CD14-positive monocyte (primary cell): ENCODE measurements at regions not wholly inside any gene's neighbourhood (a gene's known extent, or its start where the extent isn't known, plus 50 kb on each side); places are given as distances from the start of the nearest gene placed in this dataset.

Experiments
- DNase-seq, 3 donors: peaks; one replicate each; pipeline ENCODE4 v3.0.0-alpha.2; 2011 to 2022
- H2AFZ ChIP-seq: 2 replicates; pipeline ENCODE4 v1.6.0; 2012; ENCODE audit warnings: mild to moderate bottlenecking, low read depth, low read length, inconsistent platforms; ENCODE audit not compliant: insufficient read depth, poor library complexity, severe bottlenecking
- H3K27ac ChIP-seq, 2 donors: 1 replicate in 1 of 2; 2 replicates in 1 of 2; pipeline ENCODE4 v1.5.1; 2012 to 2013; ENCODE audit warnings: low read length in 2 of 2, control low read depth in 1 of 2, inconsistent platforms in 1 of 2, low read depth in 1 of 2, mild to moderate bottlenecking in 1 of 2
- H3K27me3 ChIP-seq, 2 donors: one replicate each; pipeline versions ENCODE4 v1.6.0 to v1.6.1; 2011 to 2013; ENCODE audit warnings: low read length in 2 of 2; ENCODE audit not compliant: control insufficient read depth in 2 of 2, insufficient read depth in 2 of 2
- H3K36me3 ChIP-seq, 2 donors: replicated peaks in 1 of 2; 1 replicate in 1 of 2; 2 replicates in 1 of 2; pipeline versions ENCODE4 v1.5.1 to v1.6.1; 2012 to 2013; ENCODE audit warnings: low read length in 2 of 2, control low read depth in 1 of 2, inconsistent platforms in 1 of 2, mild to moderate bottlenecking in 1 of 2; ENCODE audit not compliant: insufficient read depth in 2 of 2, control insufficient read depth in 1 of 2
- H3K4me1 ChIP-seq, 2 donors: 1 replicate in 1 of 2; 2 replicates in 1 of 2; pipeline versions ENCODE4 v1.5.1 to v1.6.1; 2012 to 2013; ENCODE audit warnings: low read length in 2 of 2, control low read depth in 1 of 2, inconsistent platforms in 1 of 2, mild to moderate bottlenecking in 1 of 2, moderate library complexity in 1 of 2; ENCODE audit not compliant: insufficient read depth in 2 of 2, control insufficient read depth in 1 of 2
- H3K4me2 ChIP-seq: replicated peaks from 2 replicates; pipeline ENCODE3; 2012; ENCODE audit warnings: low read length, moderate library complexity, mild to moderate bottlenecking; ENCODE audit not compliant: poor library complexity, severe bottlenecking; ENCODE audit errors: extremely low read depth
- H3K4me3 ChIP-seq, 3 experiments: fragments of 200-600 bp in 1 of 3; sonication (generic) in 1 of 3; replicated peaks in 1 of 3; 1 replicate in 2 of 3; 2 replicates in 1 of 3; pipeline ENCODE4 v1.5.1; 2011 to 2013; ENCODE audit warnings: low read length in 3 of 3, mild to moderate bottlenecking in 3 of 3, control low read depth in 2 of 3, low read depth in 2 of 3, inconsistent platforms in 1 of 3, moderate library complexity in 1 of 3
- H3K79me2 ChIP-seq: 2 replicates; pipeline ENCODE4 v1.6.0; 2012; ENCODE audit warnings: mild to moderate bottlenecking, control low read depth, inconsistent platforms, low read length, moderate library complexity; ENCODE audit not compliant: insufficient read depth
- H3K9ac ChIP-seq: 2 replicates; pipeline ENCODE4 v1.6.0; 2017; ENCODE audit warnings: low read length, mild to moderate bottlenecking; ENCODE audit not compliant: insufficient read depth, poor library complexity, severe bottlenecking
- H3K9me3 ChIP-seq, 2 donors: replicated peaks in 1 of 2; 1 replicate in 1 of 2; 2 replicates in 1 of 2; pipeline versions ENCODE4 v1.5.1 to v1.6.1; 2012 to 2013; ENCODE audit warnings: low read length in 2 of 2, control low read depth in 1 of 2; ENCODE audit not compliant: control insufficient read depth in 1 of 2, insufficient read depth in 1 of 2
- H4K20me1 ChIP-seq: 2 replicates; pipeline ENCODE4 v1.6.0; 2012; ENCODE audit warnings: mild to moderate bottlenecking, low read length, control low read depth, moderate library complexity; ENCODE audit not compliant: insufficient read depth
- H3K27ac Mint-ChIP-seq, 7 donors: one replicate each; pipeline ENCODE4 v1.8.0; 2020; ENCODE audit warnings: mild to moderate bottlenecking in 7 of 7, mixed read lengths in 7 of 7, moderate library complexity in 6 of 7, inconsistent platforms in 2 of 7
- H3K27me3 Mint-ChIP-seq, 3 donors: one replicate each; pipeline ENCODE4 v1.8.0; 2021 to 2022; ENCODE audit warnings: low read depth in 3 of 3, mild to moderate bottlenecking in 3 of 3, mixed read lengths in 3 of 3, moderate library complexity in 3 of 3, inconsistent platforms in 1 of 3
- H3K36me3 Mint-ChIP-seq, 2 donors: one replicate each; pipeline ENCODE4 v1.8.0; 2020; ENCODE audit warnings: mixed read lengths in 2 of 2, inconsistent platforms in 1 of 2, mild to moderate bottlenecking in 1 of 2
- H3K4me1 Mint-ChIP-seq: one replicate; pipeline ENCODE4 v1.8.0; 2020; ENCODE audit warnings: mild to moderate bottlenecking, mixed read lengths
- H3K4me3 Mint-ChIP-seq, 2 donors: one replicate each; pipeline ENCODE4 v1.8.0; 2020; ENCODE audit warnings: mild to moderate bottlenecking in 2 of 2, mixed read lengths in 2 of 2, moderate library complexity in 1 of 2
- H3K9me3 Mint-ChIP-seq, 7 donors: one replicate each; pipeline ENCODE4 v1.8.0; 2020 to 2022; ENCODE audit warnings: mixed read lengths in 7 of 7, mild to moderate bottlenecking in 6 of 7, moderate library complexity in 6 of 7, inconsistent platforms in 2 of 7
- CTCF ChIP-seq: fragments of 200-600 bp; IDR thresholded peaks from one replicate; pipeline ENCODE4 v1.8.0; 2022; ENCODE audit warnings: antibody characterized with exemption, mild to moderate bottlenecking
- WGBS: methylation state at CpG from one replicate; pipeline ENCODE4 v1.1.5; 2013; ENCODE audit warnings: missing lambda C conversion rate; ENCODE audit not compliant: insufficient coverage; 5-methylcytosine and 5-hydroxymethylcytosine counted together
- intact Hi-C, 2 donors: fragments of 100-400 bp; cut with micrococcal nuclease; formaldehyde crosslinking; loops; one replicate each; pipeline versions ENCODE4 v1.15.0 to v1.15.1; 2023

GRCh38 chr16:60337671-60338070 is 1603.6 kb upstream of the GOT2 start:
- no peak overlapping the region for H3K4me2 ChIP-seq
- H3K27me3 Mint-ChIP-seq, result peaks cover 0 to 3% (median 0%) of the 10 kb centered on the region in 3 donors
- intact Hi-C loops, result no loop called here
- H2AFZ ChIP-seq, result no peak overlapping the region
- H3K27me3 ChIP-seq, result no peaks in the 10 kb centered on the region
- H4K20me1 ChIP-seq, result no peaks in the 10 kb centered on the region
- no peak overlapping the region for H3K27ac Mint-ChIP-seq
- no peaks in the 10 kb centered on the region for H3K79me2 ChIP-seq
- H3K4me1 ChIP-seq, result no peaks in the 10 kb centered on the region
- TF ChIP-seq CTCF, result no peak
- no peak overlapping the region for H3K4me3 ChIP-seq
- no peaks in the 10 kb centered on the region for H3K36me3 Mint-ChIP-seq
- DNase-seq, result no peak
- H3K9me3 Mint-ChIP-seq, result peaks cover 0 to 16% (median 3%) of the 10 kb centered on the region in 7 donors
- WGBS, result no CpG with 5 or more reads among the region's 4 CpGs
- H3K9me3 ChIP-seq, result peaks cover 4 to 12% of the 10 kb centered on the region in 2 donors
- H3K27ac ChIP-seq, result no peak overlapping the region
- H3K4me3 Mint-ChIP-seq, result no peak overlapping the region
- H3K36me3 ChIP-seq, result no peaks in the 10 kb centered on the region
- no peak overlapping the region for H3K9ac ChIP-seq
- H3K4me1 Mint-ChIP-seq, result no peaks in the 10 kb centered on the region

GRCh38 chr16:60331168-60331567 is 1597.1 kb upstream of the GOT2 start:
- WGBS, result no CpG with 5 or more reads among the region's 2 CpGs
- Histone ChIP-seq H3K4me3 (no peak overlapping the region), H3K4me1 (no peaks in the 10 kb centered on the region), H3K79me2 (no peaks in the 10 kb centered on the region), H3K27me3 (no peaks in the 10 kb centered on the region), H3K4me2 (no peak overlapping the region), H3K36me3 (no peaks in the 10 kb centered on the region), H3K27ac (no peak overlapping the region), H3K9ac (no peak overlapping the region), H3K9me3 (peaks cover 10 to 16% of the 10 kb centered on the region in 2 donors), H2AFZ (no peak overlapping the region), H4K20me1 (no peaks in the 10 kb centered on the region)
- Mint-ChIP-seq H3K36me3 (no peaks in the 10 kb centered on the region), H3K27ac (no peak overlapping the region), H3K27me3 (peaks cover 0 to 2% (median 1%) of the 10 kb centered on the region in 3 donors), H3K9me3 (peaks cover 0 to 10% (median 5%) of the 10 kb centered on the region in 7 donors), H3K4me1 (no peaks in the 10 kb centered on the region), H3K4me3 (no peak overlapping the region)
- intact Hi-C loops, result no loop called here
- TF ChIP-seq CTCF, result no peak
- DNase-seq, result no peak
